ENCODE measurements at regions not wholly inside any gene's neighbourhood (a gene's known extent, or its start where the extent isn't known, plus 50 kb on each side); places are given as distances from the start of the nearest gene placed in this dataset.
"Not testable (repeated sequence)": the region's sequence is repeated elsewhere in the genome, so short reads cannot be mapped to it uniquely, and the experiment has no call there.

GRCh38 chr10:119996944-119997343, 104.4 kb downstream of the SEC23IP start:
- DNase-seq: no peak

GRCh38 chr10:119997429-119997828, 104.9 kb downstream of the SEC23IP start:
- DNase-seq: no peak

- no peak for DNase-seq
Observed at GRCh38 chr10:120002785-120003184, 110.3 kb downstream of the SEC23IP start.

- DNase-seq: no peak
Observed at GRCh38 chr10:120005207-120006201, 113.0 kb downstream of the SEC23IP start.

DNA sequence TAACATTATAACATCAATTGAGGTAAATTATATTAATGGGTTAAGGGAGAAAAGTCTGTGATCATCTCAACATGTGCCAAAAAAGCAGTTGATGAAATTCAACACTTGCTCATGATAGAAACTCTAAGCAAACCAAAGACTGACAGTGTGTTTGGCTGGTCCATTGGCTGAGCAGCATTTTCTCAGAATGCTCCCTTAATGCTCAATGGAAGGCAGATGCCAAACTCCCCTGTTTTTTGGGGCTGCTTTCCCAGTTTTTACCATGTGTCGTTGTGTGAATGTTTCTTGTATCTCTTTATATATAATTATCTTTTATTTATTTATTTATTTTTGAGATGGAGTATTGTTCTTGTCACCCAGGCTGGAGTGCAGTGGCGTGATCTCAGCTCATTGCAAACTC, 114.7 kb downstream of the SEC23IP start:
- DNase-seq: no peak

DNA sequence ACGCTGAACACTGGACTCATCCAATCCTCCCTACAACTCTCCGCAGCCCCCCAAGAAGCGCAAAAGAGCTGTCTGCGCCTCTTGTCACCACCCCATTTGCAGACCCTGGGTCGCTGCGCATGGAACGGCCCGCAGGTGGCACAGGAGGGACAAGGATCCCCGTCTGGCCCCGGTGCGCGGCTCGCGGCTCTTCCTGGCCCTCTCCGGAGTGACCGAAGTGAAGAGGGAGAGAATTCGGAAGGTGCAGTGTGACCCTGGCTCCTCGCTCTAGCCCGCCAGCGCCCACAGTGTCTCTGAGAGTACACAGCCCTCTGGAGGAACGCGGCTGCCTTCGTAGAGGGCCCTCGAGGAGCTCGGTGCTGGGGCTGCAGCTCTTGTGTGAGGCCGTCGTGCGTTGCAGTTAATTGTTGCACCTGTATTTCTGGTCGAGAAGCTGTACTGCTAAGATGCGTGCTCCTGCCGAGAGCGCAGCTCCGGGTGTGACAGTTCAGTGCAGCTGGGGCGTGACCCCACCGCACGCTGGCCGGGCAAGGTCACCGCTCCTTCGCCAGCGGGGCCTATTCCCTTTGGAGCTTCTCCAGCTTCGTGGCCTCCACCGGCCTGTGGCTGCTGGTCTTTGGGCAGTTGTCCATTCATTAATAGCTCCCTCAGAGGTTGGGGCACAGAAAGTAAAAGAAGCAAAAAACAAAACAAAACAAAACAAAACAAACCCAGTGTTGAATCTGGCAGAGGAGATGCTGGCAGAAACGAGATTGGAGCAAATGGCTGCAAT, 119.0 kb downstream of the SEC23IP start:
- DNase-seq: no peak

DNA sequence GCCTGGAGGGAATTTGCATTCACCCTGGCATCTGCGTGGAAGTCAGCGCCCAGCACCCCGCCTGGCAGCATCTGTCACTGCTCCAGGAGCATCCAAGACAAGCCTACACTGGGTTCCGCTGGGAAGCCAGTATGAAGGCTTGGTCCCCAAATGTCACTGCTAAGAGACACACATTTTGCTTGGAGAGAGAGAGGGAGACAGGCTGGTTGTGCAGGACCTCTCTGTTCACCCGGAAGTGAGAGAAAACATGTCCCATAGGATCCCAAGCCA, 119.5 kb downstream of the SEC23IP start:
- DNase-seq: no peak

GRCh38 chr10:120012566-120012965, 120.0 kb downstream of the SEC23IP start:
- DNase-seq: no peak

DNA sequence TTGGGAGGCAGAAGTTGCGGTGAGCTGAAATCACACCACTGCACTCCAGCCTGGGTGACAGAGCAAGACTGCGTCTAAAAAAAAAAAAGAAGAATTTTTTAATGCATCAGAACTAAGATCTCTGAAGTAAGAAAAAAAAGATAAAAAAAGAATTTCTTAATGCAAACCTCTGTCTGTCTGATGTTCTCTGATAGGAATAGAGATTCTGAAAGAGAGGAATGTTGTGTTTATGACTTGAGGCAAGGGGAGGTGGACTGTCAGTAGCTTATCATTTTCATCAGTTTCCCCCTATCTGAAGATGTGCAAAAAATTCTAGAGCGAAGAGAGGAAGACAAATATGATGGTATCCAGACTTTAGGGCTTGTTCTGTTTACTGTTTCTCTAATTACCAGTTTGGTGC, 121.5 kb downstream of the SEC23IP start:
- DNase-seq: no peak

DNA sequence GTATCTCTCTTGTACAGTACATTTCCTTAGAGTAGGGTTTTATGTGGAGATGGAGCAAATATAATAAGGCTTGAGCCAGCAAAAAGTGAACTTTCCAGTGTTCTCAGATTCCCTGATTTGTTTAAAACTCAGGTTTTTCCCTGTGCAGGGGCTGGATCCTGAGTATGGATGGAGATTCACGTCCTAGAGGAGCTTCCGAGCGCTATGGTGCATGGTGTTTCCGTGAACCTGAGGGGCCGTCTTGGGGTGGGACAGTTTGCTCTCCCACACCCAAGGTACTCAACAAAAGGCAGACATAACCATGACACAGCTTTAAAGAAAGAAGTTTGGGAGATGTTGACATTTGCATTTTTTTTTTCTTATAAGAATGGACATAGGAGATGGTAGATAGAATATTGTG, 122.5 kb downstream of the SEC23IP start:
- DNase-seq: no peak

GRCh38 chr10:120016906-120017305, 124.4 kb downstream of the SEC23IP start:
- no peak for DNase-seq

DNA sequence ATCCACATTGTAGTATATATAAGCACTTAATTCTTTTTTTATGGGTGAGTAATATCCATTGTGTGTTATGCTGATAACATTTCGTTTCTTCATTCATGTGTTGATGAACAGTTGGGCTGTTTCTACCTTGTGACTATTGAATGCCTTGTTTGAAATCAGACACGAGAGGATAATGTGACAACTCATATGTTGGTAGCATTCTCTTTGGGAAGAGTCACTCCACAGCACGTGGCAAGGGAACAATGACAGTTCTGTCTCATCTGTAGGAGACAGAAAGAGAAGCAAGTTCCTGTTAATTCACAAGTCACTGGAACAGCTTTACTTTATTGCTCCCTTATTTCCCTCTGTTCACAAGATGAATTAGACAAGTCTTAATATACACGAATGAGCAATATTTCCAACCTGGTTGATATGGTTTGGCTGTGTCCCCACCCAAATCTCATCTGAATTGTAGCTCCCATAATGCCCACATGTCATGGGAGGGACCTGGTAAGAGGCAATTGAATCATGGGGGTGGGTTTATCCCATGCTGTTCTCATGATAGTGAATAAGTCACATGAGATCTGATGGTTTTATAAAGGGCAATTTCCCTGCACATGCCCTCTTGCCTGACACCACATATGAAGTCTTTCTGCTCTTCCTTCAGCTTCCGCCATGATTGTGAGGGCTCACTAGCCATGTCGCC, 125.3 kb downstream of the SEC23IP start:
- no peak for DNase-seq

DNA sequence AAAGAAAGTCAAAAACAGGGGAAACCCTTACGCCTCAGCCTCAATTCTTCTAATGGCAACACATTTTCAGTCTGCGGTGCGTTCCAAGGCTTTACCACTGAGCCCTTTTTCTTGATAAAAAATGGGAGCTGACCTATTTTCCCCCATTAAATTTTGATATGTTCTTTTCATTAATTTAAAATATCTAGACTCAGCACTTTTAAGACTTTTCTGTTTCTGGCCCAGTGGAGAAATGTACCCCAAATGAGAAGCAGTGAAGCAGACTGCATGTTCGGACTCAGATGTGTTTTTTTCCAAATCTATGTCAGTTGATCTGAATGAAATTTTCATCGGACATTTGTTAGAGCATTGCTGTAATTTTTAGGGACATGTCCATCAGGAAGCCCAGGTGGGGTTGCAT, 126.2 kb downstream of the SEC23IP start:
- DNase-seq: no peak

- peak; percentile 32 for DNase-seq
Observed at GRCh38 chr10:120019568-120019967, 127.0 kb downstream of the SEC23IP start.

GRCh38 chr10:120022357-120022756, 129.8 kb downstream of the SEC23IP start:
- no peak for DNase-seq

GRCh38 chr10:120034236-120034635, 141.7 kb downstream of the SEC23IP start:
- DNase-seq: no peak

DNA sequence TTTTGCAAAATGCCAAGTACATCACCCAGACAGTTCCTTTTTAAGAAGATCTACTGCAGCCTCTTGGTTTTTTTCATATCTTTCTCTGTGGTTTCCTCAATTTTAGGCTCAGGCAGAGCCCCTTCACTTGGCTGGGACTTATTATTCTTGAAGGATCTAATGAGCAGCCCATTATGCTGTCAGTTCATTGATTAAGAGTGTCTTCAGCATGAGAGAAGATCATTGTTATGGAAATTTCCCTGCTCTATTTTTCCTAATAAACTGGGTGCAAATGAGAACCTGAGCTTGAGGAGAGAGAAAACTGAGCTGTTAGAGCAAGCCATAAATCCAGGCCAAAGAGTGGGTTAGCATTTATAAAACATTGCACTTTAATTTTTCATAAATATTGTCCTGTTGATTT, 146.5 kb downstream of the SEC23IP start:
- DNase-seq: no peak

DNA sequence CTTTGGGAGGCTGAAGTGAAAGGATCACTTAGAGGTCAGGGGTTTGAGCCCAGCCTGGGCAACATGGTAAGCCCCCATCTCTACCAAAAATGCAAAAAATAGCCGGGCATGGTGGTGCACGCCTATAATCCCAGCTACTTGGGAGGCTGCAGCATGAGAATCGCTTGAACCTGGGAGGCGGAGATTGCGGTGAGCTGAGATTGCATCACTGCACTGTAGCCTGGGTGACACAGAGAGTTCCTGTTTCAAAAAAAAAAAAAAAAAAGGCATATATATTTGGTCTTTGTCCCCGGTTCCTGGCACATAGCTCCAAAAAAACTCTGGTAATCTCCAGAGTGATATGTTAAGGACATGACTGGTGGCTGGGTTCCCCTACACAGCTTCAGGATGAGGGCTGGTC, 147.3 kb downstream of the SEC23IP start:
- no peak for DNase-seq

DNA sequence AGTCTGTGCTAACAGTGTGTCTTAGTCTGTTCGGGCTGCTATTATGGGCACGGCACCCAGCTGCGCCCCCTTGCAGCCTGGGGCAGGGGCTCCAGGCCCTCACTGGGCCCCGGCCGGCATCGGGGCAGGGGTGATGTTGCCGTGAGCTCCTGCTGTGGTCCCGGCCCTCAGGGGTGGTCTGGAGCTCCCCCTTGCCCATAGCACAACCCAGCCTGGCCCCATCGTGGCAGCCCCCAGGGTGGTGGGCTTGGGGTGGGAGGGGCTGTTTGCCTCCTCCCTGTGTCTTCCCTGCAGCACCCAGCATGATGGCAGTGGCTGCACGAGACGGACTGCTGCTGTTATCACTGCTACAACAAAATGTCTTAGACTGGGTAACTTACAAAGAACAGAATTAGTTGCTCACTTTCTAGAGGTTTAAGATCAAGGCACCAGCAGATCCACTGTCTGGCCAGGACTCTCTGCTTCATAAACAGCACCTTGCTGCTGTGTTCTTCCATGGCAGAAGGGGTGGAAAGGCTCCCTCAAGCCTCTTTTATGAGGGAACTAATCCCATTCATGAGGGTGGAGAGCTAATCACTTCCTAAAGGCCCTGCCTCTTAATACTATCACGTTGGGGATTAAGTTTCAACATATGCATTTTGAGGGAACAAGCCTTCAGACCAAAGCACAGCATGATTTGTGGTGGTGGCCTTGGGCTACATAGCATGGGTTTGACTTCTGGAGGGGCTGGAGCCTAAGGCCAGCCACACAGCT, 149.5 kb downstream of the SEC23IP start:
- no peak for DNase-seq

DNA sequence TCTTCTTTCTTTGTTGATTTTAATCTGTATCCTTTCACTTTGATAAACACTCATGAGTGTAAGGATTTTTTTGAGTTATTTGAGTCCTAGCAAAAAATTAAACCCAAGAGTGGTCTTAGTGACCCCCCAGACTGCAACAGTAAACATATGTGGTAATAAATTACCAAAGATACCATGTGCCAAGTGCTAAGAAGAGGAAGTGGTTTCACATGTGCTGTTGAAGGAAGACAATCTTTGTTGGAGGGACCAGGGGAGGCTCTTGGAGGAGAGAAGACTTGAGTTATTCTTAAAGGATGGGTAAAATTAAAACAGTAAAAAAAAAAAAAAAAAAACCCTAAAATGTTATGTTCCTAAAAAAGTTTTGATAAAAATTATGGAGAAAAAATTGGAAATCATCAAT, 150.2 kb downstream of the SEC23IP start:
- no peak for DNase-seq

GRCh38 chr10:120047373-120047772, 154.8 kb downstream of the SEC23IP start:
- DNase-seq: not testable (repeated sequence)

DNA sequence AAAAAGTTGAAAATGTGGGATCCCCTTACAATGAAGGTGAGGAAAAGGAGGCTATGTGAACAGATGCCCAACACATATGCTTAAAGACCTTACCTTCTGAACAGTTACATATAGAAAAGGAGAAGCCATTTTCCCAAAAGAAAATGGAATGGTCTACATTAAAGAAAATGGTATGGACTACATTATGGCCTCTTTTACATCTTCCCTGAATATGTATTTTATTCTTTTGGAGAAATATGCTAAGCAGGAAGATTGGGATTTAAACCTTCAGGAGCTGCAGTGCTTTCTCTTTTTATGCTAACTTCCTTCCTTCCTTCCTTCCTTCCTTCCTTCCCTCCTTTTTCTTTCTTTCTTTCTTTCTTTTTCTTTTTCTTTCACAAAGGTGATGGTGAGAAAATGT, 155.4 kb downstream of the SEC23IP start:
- DNase-seq: no peak

GRCh38 chr10:120048391-120048790, 155.9 kb downstream of the SEC23IP start:
- no peak for DNase-seq

Data from NCI-H1436 treated with DMSO at 0.1 percent for 48 hours (cell line).